CD4-positive, alpha-beta T cell treated with Interleukin-10 for 1 hour (primary cell): ENCODE measurements at regions not wholly inside any gene's neighbourhood (a gene's known extent, or its start where the extent isn't known, plus 50 kb on each side); places are given as distances from the start of the nearest gene placed in this dataset.
"Not testable (repeated sequence)": the region's sequence is repeated elsewhere in the genome, so short reads cannot be mapped to it uniquely, and the experiment has no call there.

Experiments used
- DNase-seq: peaks from one replicate; pipeline ENCODE4 v3.0.0-alpha.2; 2020

DNA sequence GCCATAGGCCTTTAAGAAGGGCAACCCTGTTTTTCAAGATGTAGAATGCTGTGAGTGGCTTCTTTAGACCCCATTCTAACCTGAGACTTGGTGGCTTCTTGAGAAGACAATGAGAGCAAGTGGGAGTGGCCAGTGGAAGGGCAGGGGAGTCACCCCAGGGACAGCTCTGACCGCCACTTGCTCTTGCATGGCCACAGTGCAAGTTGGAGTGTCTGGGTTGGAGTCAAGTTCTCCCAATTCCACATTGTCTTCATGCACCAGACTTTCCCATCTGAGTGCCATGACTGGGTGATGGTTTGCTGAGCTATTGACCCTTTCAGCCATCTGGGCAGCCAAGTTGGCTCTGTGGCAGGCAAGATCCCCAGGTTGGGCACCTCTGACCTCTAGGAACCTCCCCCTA is 148.0 kb upstream of the SKOR2 start:
- no peak for DNase-seq

- no peak for DNase-seq
Observed at GRCh38 chr18:47397671-47398319, 146.3 kb upstream of the SKOR2 start.

- no peak for DNase-seq
Observed at GRCh38 chr18:47391665-47392064, 140.2 kb upstream of the SKOR2 start.

- DNase-seq: no peak
Observed at GRCh38 chr18:47390410-47391024, 139.1 kb upstream of the SKOR2 start.

DNA sequence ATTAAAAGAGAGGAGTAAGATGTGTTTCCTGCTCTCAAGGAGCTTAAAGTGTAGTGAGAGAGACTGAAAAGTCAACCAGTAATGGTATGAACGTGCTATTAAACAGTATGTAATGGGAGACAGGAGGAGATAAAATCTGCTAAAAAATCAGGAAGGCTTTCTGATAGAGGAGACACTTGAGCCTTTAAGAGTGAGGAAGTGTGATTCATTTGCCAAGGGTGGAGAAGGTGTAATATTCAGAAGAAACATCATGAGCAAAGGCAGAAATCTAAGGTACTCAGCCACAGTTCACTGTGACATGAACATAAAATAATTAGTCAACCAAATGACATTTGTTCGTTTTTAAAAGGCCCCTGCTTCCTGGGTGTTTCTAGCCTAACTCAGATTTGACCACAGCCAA is 137.8 kb upstream of the SKOR2 start:
- DNase-seq: no peak

GRCh38 chr18:47387864-47388263 is 136.4 kb upstream of the SKOR2 start:
- no peak for DNase-seq

- DNase-seq: no peak
Observed at GRCh38 chr18:47383729-47384128, 132.3 kb upstream of the SKOR2 start.

DNA sequence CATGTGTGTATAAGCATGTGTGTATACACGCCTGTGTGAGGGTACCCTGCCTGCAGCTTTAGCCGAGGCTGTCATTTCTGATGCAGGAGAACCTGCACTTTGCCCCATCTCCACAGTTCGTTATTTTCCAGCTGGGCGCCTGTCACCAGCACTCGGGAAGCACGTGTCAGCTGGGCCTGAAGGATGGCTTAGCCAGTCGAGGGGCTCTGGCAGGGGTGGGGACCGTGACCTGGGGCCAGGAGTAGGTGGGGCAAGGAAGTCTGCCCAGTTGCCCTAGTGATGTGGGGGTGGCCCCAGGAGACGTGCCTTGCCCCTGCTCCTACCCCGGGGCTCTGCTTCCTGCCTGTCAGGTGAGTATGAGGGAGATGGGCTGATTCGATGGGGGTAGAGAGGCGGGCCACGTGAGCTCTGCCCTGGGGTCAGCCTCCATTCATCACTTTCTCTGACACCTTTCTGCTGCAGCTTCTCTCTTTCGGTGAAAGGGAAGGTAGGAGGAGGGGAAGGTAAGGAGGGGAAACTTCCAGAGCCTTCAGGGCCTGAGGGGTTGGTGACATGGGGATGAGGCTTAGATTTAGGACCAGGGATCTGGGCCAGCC is 130.6 kb upstream of the SKOR2 start:
- DNase-seq: no peak

GRCh38 chr18:47380153-47380552 is 128.7 kb upstream of the SKOR2 start:
- DNase-seq: no peak

GRCh38 chr18:47373465-47373864 is 122.0 kb upstream of the SKOR2 start:
- DNase-seq: no peak

GRCh38 chr18:47370052-47370451 is 118.6 kb upstream of the SKOR2 start:
- no peak for DNase-seq

DNA sequence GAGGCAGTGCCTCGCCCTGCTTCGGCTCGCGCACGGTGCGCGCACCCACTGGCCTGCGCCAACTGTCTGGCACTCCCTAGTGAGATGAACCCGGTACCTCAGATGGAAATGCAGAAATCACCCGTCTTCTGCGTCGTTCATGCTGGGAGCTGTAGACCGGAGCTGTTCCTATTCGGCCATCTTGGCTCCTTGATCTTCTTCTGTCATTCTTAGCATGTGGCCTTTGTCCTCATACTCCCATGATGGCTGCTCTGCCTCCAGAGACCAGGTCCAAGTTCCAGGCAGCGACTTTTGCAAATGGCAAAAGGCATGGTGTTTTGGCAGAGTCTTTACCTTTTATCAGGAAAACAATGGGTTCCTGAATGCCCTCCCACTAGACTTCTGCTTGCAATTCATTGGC is 102.6 kb upstream of the SKOR2 start:
- not testable (repeated sequence) for DNase-seq

- no peak for DNase-seq
Observed at GRCh38 chr18:47346016-47346415, 94.6 kb upstream of the SKOR2 start.

- DNase-seq: no peak
Observed at GRCh38 chr18:47345291-47345690, 93.8 kb upstream of the SKOR2 start.

- DNase-seq: no peak
Observed at GRCh38 chr18:47343291-47343690, 91.8 kb upstream of the SKOR2 start.

DNA sequence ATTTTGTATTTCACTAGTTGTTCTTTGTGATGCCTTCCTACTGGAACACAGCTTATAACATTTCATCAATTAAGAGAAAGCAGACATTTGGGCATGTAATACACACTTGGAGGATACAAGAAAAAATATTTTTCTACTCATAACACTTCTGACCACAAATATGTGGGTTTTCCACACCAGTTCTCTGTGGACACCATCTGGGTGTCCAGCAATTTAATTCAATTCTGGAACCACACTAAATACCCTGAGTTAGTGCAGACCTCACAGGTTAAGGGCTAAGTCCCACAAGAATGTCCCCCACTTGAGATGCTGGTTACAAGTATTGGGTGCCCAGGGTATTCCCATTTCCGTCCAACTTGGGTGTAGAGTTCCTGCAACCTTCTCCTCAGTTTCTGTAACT is 91.1 kb upstream of the SKOR2 start:
- DNase-seq: no peak

DNA sequence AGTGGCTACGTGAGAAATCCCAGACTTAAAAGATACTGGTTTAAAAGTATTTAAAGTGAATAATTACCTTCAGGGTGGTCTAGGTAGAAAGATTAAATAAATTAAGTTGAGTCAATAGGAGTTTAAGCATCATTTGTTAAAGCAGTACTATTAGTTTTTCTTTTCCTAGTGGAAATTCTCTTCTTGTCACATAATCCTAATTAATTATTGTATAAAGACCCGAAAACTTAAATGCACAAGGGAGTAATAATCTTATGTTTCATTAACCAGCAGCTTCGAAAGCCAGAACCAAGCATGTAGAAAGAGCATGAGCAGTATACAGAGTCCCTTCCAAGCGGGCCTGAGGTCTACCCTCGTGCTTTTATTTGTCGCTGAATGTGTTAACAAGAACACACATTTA is 90.2 kb upstream of the SKOR2 start:
- no peak for DNase-seq

- DNase-seq: no peak
Observed at GRCh38 chr18:47334966-47335365, 83.5 kb upstream of the SKOR2 start.

- DNase-seq: no peak
Observed at GRCh38 chr18:47333926-47334635, 82.6 kb upstream of the SKOR2 start.

DNA sequence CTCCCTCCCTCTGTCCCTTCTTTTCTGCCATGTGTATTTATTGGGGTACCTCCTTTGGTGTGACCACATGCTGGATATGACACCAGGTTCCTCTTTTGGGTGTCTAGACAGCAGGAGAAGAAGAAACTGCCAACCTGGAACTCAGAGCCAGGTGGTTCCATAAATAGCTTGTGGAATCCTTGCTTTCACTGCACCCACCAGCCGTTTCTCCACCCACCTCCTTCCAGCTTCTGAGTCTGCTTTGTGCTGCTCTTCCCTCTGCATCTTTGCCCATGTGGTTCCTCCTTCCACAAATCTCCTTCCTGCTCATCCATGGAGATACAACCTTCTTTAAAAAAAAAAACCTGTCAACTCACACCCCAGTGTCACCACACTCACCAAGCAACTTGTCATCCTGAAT is 80.2 kb upstream of the SKOR2 start:
- no peak for DNase-seq

DNA sequence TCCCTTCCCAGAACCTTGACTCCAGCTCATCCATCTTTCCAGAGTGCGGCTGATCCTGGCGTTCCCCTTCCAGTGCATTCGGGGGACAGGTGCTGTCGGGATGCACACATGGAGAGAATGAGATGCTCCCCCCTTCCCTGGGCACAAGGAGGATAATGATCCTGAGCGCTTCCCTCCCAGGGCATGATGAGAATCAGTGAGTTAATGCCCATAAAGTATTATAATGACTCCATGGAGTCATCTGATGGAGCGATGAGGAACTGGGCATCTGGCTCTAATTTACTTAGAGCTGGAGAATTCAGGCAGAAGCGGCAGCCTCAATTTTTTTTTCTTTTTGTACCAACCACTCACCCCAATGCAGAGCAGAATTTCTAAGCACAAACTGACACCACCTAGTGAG is 79.6 kb upstream of the SKOR2 start:
- DNase-seq: no peak

GRCh38 chr18:47323158-47323557 is 71.7 kb upstream of the SKOR2 start:
- no peak for DNase-seq

DNA sequence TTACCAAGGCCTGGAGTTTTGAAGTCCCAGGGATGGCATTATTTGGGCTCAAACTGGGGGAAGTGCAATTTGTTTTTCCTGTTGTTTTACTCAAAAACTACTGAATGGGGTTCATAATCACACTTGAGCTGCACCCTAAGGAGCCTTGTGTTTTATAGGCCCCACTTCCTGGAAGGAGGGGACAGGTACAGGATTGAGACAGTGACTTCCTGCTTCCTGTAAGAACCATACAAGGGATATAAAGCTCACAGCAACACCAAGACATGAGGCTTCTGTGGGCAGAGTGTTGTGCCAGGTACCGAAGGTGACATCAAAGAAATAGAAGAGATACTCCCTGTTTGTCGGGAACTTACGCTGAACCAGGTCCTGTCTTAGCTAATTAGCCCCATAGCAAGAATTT is 70.4 kb upstream of the SKOR2 start:
- DNase-seq: no peak
